AG20443 (cell line): ENCODE measurements at regions not wholly inside any gene's neighbourhood (a gene's known extent, or its start where the extent isn't known, plus 50 kb on each side); places are given as distances from the start of the nearest gene placed in this dataset.

Experiments
- DNase-seq: peaks from one replicate; pipeline ENCODE4 v3.0.0; 2012; ENCODE audit warnings: low spot score, mixed read lengths

- DNase-seq: no peak
These were observed 382.7 kb downstream of the SFMBT2 start for GRCh38 chr10:7027913-7028808.

GRCh38 chr10:7027237-7027912 lies 383.5 kb downstream of the SFMBT2 start:
- no peak for DNase-seq

GRCh38 chr10:7026818-7027217 lies 384.0 kb downstream of the SFMBT2 start:
- DNase-seq: no peak

- DNase-seq: no peak
These were observed 385.5 kb downstream of the SFMBT2 start for GRCh38 chr10:7025296-7025695.

GRCh38 chr10:7015457-7015856 lies 395.4 kb downstream of the SFMBT2 start:
- no peak for DNase-seq

- no peak for DNase-seq
These were observed 396.1 kb downstream of the SFMBT2 start for GRCh38 chr10:7014721-7015120.

GRCh38 chr10:7011994-7012393 lies 398.8 kb downstream of the SFMBT2 start:
- DNase-seq: no peak

GRCh38 chr10:7008645-7009044 lies 402.2 kb downstream of the SFMBT2 start:
- DNase-seq: no peak

GRCh38 chr10:7007600-7008190 lies 403.1 kb downstream of the SFMBT2 start:
- no peak for DNase-seq

GRCh38 chr10:7006566-7006965 lies 404.3 kb downstream of the SFMBT2 start:
- no peak for DNase-seq

- no peak for DNase-seq
These were observed 406.9 kb downstream of the SFMBT2 start for GRCh38 chr10:7003831-7004395.

- no peak for DNase-seq
These were observed 410.8 kb downstream of the SFMBT2 start for GRCh38 chr10:7000061-7000460.

- no peak for DNase-seq
These were observed 411.5 kb downstream of the SFMBT2 start for GRCh38 chr10:6999232-6999925.

GRCh38 chr10:6997509-6997908 lies 413.3 kb downstream of the SFMBT2 start:
- no peak for DNase-seq

- DNase-seq: no peak
These were observed 414.4 kb downstream of the SFMBT2 start for GRCh38 chr10:6996431-6996830.

- DNase-seq: no peak
These were observed 415.0 kb downstream of the SFMBT2 start for GRCh38 chr10:6995831-6996230.

- no peak for DNase-seq
These were observed 415.3 kb upstream of the PRKCQ start for GRCh38 chr10:6995341-6995740.

GRCh38 chr10:6990891-6991290 lies 410.8 kb upstream of the PRKCQ start:
- no peak for DNase-seq

GRCh38 chr10:6988654-6989053 lies 408.6 kb upstream of the PRKCQ start:
- DNase-seq: no peak

- no peak for DNase-seq
These were observed 407.5 kb upstream of the PRKCQ start for GRCh38 chr10:6987536-6987945.

GRCh38 chr10:6986927-6987326 lies 406.9 kb upstream of the PRKCQ start:
- DNase-seq: no peak

GRCh38 chr10:6985644-6986043 lies 405.6 kb upstream of the PRKCQ start:
- no peak for DNase-seq
